C1 segment of cervical spinal cord (tissue), 14 donors: ENCODE measurements at regions not wholly inside any gene's neighbourhood (a gene's known extent, or its start where the extent isn't known, plus 50 kb on each side); places are given as distances from the start of the nearest gene placed in this dataset.

Experiments
- DNase-seq, 14 donors: peaks; one replicate each; lab custom pipeline; 2025; lab: John Stamatoyannopoulos, UW

GRCh38 chr1:4366091-4366490, 288.3 kb upstream of the AJAP1 start:
- DNase-seq, result no peak

- DNase-seq, result no peak
These were observed 287.1 kb upstream of the AJAP1 start for GRCh38 chr1:4367230-4367777.

DNA sequence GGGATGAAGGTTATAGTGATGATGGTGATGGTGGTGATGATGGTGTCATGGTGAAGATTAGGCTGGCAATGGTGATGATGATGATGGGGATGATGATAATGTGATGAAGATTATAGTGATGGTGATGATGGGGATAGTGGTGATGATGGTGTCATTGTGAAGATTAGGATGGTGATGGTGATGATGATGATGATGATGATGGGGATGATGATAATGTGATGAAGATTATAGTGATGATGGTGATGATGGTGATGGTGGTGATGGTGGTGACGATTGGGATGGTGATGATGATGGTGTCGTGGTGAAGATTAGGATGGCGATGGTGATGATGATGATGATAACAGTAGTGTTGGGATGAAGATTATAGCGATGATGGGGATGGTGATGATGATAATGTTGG, 285.1 kb upstream of the AJAP1 start:
- DNase-seq, result no peak

- no peak for DNase-seq
These were observed 282.6 kb upstream of the AJAP1 start for GRCh38 chr1:4371849-4372248.

- DNase-seq, result no peak
These were observed 278.6 kb upstream of the AJAP1 start for GRCh38 chr1:4375812-4376211.

- no peak for DNase-seq
These were observed 274.8 kb upstream of the AJAP1 start for GRCh38 chr1:4379451-4380175.

GRCh38 chr1:4380564-4381168, 273.7 kb upstream of the AJAP1 start:
- DNase-seq, result no peak

DNA sequence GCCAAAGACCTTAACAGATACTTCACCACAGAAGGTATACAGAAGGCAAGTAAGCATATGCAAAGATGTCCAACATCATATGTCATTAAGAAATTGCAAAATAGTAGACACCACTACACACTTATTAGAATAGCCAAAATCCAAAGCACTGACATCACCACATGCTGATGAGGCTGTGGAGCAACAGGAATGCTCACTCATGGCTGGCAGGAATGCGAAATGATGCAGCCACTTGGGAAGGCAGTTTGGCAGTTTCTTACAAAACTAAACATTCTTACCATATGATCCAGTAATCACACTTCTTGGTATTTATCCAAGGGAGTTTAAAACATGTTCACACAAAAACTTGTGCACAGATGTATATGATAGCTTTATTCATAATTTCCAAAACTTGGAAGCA, 261.2 kb upstream of the AJAP1 start:
- no peak for DNase-seq

DNA sequence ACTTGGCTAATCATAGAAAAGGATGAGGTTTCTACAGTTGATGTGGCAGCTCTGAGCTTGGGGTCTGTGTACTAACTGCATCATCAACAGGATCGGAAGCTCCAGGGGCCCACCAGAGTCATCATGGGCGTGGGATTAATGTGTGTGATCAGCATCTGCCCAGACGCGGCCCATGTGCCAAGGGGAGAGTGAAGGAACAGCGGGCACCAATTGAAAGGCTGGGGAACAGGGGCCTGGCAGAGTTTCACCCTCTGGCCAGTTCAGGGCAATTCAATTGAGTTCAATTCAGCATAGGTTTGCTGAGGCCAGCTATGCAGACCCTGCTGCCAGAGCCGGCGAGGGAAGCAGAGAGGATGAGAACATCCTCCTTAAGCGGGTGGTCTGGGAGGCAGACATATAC, 260.0 kb upstream of the AJAP1 start:
- DNase-seq, result no peak

- no peak for DNase-seq
These were observed 259.3 kb upstream of the AJAP1 start for GRCh38 chr1:4395158-4395557.

DNA sequence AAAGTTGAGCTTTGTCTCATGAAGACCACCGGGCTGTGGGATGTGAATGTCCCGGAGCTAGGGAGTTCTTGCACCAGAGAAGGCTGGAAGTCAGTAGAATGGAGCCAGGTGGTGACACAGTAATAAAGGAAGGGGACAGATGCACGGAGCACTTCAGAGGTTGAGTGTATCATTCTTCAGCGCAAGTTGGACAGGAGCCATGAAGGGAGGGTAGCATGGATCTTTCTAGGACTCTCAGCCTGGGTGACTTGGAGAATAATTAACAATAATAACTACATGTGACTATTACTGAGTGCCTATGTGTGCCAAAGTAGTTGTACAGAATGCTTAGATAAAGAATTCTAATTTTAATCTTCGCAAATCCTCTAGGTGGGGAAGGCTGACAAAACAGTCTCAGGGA, 258.7 kb upstream of the AJAP1 start:
- no peak for DNase-seq

DNA sequence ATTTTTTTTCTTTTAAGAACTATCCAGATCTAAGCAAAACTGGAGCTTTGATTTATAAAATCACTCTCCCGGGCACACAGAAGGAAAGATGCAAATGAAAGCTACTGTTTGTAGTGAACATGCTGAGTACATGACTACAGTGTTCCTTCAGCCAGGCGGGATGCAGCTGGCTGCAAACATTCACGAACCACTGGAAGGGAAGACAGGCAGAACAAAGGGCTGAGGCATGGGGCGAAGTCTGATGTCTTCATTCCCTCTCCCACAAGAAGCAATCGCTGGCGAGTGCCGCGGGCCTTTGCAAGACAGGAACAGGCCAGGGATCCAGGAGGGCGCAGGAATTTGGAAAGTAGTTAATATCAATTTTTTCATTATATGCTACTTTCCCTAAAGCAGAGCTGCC, 257.9 kb upstream of the AJAP1 start:
- DNase-seq, result peak in 1 of 14 donors; percentile 10

- DNase-seq, result no peak
These were observed 257.2 kb upstream of the AJAP1 start for GRCh38 chr1:4397196-4397595.

GRCh38 chr1:4402032-4402431, 252.4 kb upstream of the AJAP1 start:
- no peak for DNase-seq

DNA sequence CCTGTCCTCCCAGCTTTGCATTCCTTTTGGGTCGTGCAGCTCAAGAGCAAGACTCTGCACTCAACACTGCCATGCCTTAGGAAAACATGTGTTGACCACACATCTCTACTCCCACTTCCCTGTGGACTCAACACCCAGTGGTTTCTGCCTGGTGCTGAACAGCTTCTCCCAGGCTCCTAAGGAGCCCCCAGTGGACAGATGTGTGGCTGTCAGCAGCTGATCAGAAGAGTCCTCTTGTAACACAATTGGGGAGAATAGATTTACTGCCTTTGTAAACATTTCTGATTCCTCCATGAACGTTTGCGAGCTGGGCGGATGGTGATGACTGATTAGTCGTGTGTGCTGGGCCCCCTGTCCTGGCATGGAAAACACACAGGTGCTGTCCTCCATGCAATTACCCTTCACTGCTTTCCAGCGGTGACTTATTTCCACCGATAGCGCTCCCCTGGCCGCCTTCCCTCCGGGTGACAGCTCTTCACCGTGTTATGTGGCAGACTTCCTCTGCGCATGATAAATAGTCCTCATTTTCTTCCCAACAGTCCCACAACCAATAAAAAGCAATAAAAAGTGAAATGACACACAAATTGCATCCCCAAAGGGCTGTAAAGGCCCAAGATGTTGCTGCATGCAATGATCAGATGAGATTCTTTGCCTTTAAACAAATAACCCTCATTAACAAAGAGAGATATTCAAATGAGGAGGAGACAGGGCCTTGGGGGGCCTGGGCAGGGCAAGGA, 249.4 kb upstream of the AJAP1 start:
- DNase-seq, result no peak

GRCh38 chr1:4407851-4408250, 246.6 kb upstream of the AJAP1 start:
- DNase-seq, result no peak

DNA sequence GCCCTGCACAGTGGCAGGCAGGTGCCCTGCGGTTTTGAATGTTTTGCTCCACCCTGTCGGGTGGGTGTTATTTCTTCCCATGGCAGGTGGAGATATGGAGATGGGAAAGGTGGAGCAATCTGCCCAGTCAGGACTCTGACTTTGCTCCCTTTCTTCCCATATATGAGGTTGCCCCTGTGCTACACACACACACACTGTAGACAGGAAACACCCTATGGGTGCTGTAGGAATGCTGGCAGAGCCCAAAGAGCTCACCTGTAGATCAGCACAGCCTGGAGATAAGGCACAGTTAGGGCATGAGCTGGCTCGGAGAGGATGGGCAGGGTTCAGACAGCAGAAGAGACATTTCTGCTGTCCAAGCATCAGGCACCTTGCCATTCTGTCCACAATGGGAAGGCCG, 246.0 kb upstream of the AJAP1 start:
- no peak for DNase-seq

- DNase-seq, result no peak
These were observed 242.5 kb upstream of the AJAP1 start for GRCh38 chr1:4411862-4412261.

- no peak for DNase-seq
These were observed 238.9 kb upstream of the AJAP1 start for GRCh38 chr1:4415476-4415875.

GRCh38 chr1:4416189-4416588, 238.2 kb upstream of the AJAP1 start:
- DNase-seq, result no peak

- no peak for DNase-seq
These were observed 236.4 kb upstream of the AJAP1 start for GRCh38 chr1:4418021-4418420.

DNA sequence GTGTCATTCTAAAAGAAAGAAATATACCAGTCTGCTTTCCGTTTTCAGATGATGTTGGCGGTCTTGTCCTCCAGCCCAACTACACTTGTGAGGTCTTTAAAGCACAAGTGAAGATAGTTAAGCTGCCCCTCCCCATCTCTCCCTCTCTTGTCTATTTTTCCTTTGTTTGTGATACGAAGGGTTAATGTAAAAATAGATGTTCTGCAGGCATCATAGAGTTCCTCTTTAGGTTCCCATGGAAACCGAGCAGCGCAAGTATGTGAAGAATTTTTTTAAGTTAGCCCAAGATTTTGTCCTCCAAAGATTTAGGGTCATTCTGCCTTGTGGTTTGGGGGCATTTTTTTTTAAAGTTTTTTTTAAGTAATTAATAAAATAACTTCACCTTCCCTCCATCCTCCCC, 232.4 kb upstream of the AJAP1 start:
- DNase-seq, result no peak
